ENCODE measurements at regions not wholly inside any gene's neighbourhood (a gene's known extent, or its start where the extent isn't known, plus 50 kb on each side); places are given as distances from the start of the nearest gene placed in this dataset.

DNA sequence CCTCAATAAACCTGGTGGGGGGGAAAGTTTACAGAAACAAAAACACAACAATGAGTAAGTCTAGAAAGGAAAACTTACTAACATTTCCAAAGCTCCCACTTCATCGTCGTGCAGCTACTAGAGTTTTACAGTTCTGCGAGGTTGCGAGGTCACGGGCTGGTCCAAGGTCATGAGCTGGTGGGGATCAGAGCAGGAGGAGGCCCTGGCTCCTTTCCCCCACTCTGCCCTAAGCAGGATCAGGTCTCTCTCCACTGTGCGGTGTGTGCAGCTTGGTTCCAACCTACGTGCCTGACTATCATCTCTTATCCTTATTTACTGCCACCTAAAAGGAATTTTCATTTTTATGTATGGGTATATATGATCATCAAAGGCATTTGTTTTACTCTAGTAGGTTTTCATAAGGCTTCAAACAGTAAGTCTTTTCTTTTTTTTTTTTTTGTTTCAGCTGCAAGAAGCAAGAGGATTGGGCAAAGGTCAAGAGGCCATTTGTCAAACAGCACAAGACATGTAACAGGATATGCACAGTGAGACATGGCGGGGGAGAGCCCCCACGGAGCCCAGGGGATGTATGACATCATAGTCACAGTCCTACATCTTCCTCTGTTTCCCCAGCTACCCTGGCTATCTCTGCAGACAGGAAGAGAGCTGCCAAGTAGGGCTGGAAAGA lies 76.6 kb upstream of the POMP start:
- no peak overlapping the region for H3K4me3 Mint-ChIP-seq
- no peaks in the 10 kb centered on the region for H3K9me3 Mint-ChIP-seq
- no peaks in the 10 kb centered on the region for H3K9me3 ChIP-seq (ENCODE audit: control insufficient read depth, low read length)
- no peaks in the 10 kb centered on the region for H3K27me3 ChIP-seq (ENCODE audit: control insufficient read depth, insufficient read depth, low read length, poor library complexity, severe bottlenecking)
- DNase-seq = no peak
- no peaks in the 10 kb centered on the region for H3K36me3 Mint-ChIP-seq (ENCODE audit: low read depth)
- no peak overlapping the region for H3K27ac Mint-ChIP-seq
- no peak overlapping the region for H3K4me3 ChIP-seq (ENCODE audit: low read length)
- TF ChIP-seq, protein P1, sequence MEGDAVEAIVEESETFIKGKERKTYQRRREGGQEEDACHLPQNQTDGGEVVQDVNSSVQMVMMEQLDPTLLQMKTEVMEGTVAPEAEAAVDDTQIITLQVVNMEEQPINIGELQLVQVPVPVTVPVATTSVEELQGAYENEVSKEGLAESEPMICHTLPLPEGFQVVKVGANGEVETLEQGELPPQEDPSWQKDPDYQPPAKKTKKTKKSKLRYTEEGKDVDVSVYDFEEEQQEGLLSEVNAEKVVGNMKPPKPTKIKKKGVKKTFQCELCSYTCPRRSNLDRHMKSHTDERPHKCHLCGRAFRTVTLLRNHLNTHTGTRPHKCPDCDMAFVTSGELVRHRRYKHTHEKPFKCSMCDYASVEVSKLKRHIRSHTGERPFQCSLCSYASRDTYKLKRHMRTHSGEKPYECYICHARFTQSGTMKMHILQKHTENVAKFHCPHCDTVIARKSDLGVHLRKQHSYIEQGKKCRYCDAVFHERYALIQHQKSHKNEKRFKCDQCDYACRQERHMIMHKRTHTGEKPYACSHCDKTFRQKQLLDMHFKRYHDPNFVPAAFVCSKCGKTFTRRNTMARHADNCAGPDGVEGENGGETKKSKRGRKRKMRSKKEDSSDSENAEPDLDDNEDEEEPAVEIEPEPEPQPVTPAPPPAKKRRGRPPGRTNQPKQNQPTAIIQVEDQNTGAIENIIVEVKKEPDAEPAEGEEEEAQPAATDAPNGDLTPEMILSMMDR (conservative IDR thresholded peaks at IDR 0.05) = no peak
- H3K4me1 Mint-ChIP-seq = peaks cover 31% of the 10 kb centered on the region
- H3K36me3 ChIP-seq (ENCODE audit: control insufficient read depth, insufficient read depth, low read length) = no peaks in the 10 kb centered on the region
- no peak overlapping the region for H3K9ac ChIP-seq (ENCODE audit: extremely low read depth, low read length, poor library complexity, severe bottlenecking)
- 83 to 89% methylated on average over 7 to 9 of the region's 9 CpGs for WGBS, 2 experiments (ENCODE audit: insufficient coverage in 1 of 2, insufficient read length in 1 of 2)
- H3K27me3 Mint-ChIP-seq (ENCODE audit: insufficient read depth) = peaks cover 8% of the 10 kb centered on the region
- H3K4me1 ChIP-seq (ENCODE audit: control insufficient read depth, insufficient read depth, low read length) = no peaks in the 10 kb centered on the region
- no peak overlapping the region for H3K27ac ChIP-seq (ENCODE audit: low read depth, low read length)

DNA sequence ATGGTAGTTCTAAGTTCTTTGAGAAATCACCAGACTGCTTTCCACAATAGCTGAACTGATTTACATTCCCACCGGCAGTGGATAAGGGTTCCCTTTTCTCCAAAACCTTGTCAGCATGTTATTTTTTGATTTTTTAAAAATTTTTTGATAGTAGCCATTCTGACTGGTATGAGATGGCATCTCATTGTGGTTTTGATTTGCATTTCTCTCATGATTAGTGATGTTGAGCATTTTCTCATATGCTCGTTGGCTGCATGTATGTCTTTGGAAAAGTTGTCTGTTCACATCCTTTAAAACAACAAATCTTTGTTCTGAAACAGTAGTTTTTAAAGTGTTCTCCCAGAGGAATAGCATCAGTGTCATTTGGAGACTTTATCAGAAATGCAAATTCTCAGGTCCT lies 77.5 kb upstream of the POMP start:
- Mint-ChIP-seq H3K9me3 (no peaks in the 10 kb centered on the region), H3K4me3 (no peak overlapping the region)

DNA sequence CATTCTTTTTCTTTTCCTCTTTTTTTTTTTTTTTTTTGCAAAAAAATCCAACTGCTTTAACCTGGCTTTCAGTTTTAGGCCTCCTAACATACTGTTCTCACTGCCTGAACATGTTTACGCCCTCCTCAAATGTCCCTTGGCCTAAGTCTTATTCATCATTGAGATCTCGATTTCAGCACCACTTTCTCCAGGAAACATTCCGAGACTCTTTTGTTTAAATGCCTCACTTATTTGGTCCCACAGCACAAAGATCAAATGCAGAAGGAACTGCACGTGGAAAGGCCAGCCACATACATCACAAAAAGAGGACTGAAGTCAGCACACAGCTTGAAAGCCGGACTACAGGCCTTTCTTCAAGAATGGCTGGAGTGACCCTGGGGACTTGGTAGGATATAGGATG lies 79.2 kb upstream of the POMP start:
- H3K4me3 ChIP-seq (ENCODE audit: low read length) = no peak overlapping the region
- no peak for DNase-seq
- H3K9me3 ChIP-seq (ENCODE audit: control insufficient read depth, low read length) = no peaks in the 10 kb centered on the region
- no peaks in the 10 kb centered on the region for H3K27me3 ChIP-seq (ENCODE audit: control insufficient read depth, insufficient read depth, low read length, poor library complexity, severe bottlenecking)
- no peak overlapping the region for H3K27ac Mint-ChIP-seq
- peaks cover 11% of the 10 kb centered on the region for H3K27me3 Mint-ChIP-seq (ENCODE audit: insufficient read depth)
- TF ChIP-seq, protein P1 (conservative IDR thresholded peaks at IDR 0.05) = no peak
- H3K9me3 Mint-ChIP-seq = no peaks in the 10 kb centered on the region
- no peaks in the 10 kb centered on the region for H3K36me3 ChIP-seq (ENCODE audit: control insufficient read depth, insufficient read depth, low read length)
- no peak overlapping the region for H3K4me3 Mint-ChIP-seq
- H3K27ac ChIP-seq (ENCODE audit: low read depth, low read length) = no peak overlapping the region
- H3K36me3 Mint-ChIP-seq (ENCODE audit: low read depth) = no peaks in the 10 kb centered on the region
- peaks cover 20% of the 10 kb centered on the region for H3K4me1 Mint-ChIP-seq
- 80 to 92% methylated on average over 3 to 5 of the region's 5 CpGs for WGBS, 2 experiments (ENCODE audit: insufficient coverage in 1 of 2, insufficient read length in 1 of 2)
- no peaks in the 10 kb centered on the region for H3K4me1 ChIP-seq (ENCODE audit: control insufficient read depth, insufficient read depth, low read length)
- H3K9ac ChIP-seq (ENCODE audit: extremely low read depth, low read length, poor library complexity, severe bottlenecking) = no peak overlapping the region

More for the DNA sequence above, 77.5 kb upstream of the POMP start:
- TF ChIP-seq, protein P1 (conservative IDR thresholded peaks at IDR 0.05) = no peak
- Histone ChIP-seq H3K36me3 (ENCODE audit: control insufficient read depth, insufficient read depth, low read length) (no peaks in the 10 kb centered on the region), H3K27me3 (ENCODE audit: control insufficient read depth, insufficient read depth, low read length, poor library complexity, severe bottlenecking) (no peaks in the 10 kb centered on the region), H3K4me3 (ENCODE audit: low read length) (no peak overlapping the region), H3K27ac (ENCODE audit: low read depth, low read length) (no peak overlapping the region), H3K4me1 (ENCODE audit: control insufficient read depth, insufficient read depth, low read length) (no peaks in the 10 kb centered on the region), H3K9me3 (ENCODE audit: control insufficient read depth, low read length) (no peaks in the 10 kb centered on the region), H3K9ac (ENCODE audit: extremely low read depth, low read length, poor library complexity, severe bottlenecking) (no peak overlapping the region)
- H3K27me3 Mint-ChIP-seq (ENCODE audit: insufficient read depth) = peaks cover 10% of the 10 kb centered on the region
- H3K27ac Mint-ChIP-seq = no peak overlapping the region
- no peak for DNase-seq
- WGBS, 2 experiments (ENCODE audit: insufficient coverage in 1 of 2, insufficient read length in 1 of 2) = 95% methylated on average over 2 of the region's 2 CpGs; no CpG with 5 or more reads in 1 of the 2 experiments
- no peaks in the 10 kb centered on the region for H3K36me3 Mint-ChIP-seq (ENCODE audit: low read depth)
- H3K4me1 Mint-ChIP-seq = peaks cover 22% of the 10 kb centered on the region

All from endodermal cell (in vitro differentiated cells).